ENCODE measurements at regions not wholly inside any gene's neighbourhood (a gene's known extent, or its start where the extent isn't known, plus 50 kb on each side); places are given as distances from the start of the nearest gene placed in this dataset.

DNA sequence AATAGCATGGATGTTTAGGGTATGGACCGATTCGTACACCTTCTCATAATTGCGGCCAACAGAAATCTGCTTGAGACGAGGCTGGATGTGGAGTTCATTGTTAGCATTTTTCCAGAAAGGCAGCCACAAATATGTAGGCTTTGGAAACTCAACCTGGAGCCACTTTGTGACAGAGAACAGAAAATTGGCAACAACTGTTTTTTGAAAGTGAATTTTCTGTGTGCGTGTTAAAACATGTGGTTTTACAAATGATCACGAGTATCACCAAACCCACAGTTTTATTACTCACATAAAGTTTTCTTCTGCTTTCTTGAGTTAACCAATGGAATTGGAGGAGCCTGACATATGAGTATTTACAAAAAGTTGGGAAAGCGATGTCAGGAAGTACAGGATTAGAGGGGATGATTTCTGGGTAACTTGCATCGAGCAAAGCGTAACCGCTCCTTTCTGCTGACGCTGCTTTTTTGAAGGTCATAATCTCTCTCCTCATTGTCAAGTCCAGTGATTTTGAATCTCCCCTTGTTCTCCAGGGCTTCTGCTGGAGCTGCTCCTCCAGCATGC lies 138.5 kb upstream of the TAF11L2 start:
- Histone ChIP-seq H3K36me3 (ENCODE audit: insufficient read depth) (no peaks in the 10 kb centered on the region), H3K27me3 (ENCODE audit: insufficient read depth) (no peaks in the 10 kb centered on the region), H3K27ac (ENCODE audit: low read depth) (no peak overlapping the region), H4K20me1 (replicated peaks; ENCODE audit: insufficient read depth) (no peaks in the 10 kb centered on the region), H3K79me2 (replicated peaks; ENCODE audit: insufficient read depth) (no peaks in the 10 kb centered on the region), H3K4me2 (no peak overlapping the region), H3K4me1 (ENCODE audit: insufficient read depth) (no peaks in the 10 kb centered on the region), H3K4me3 (no peak overlapping the region), H3K9me2 (ENCODE audit: insufficient read depth) (peaks cover 6% of the 10 kb centered on the region; the same call in 1 of the 2 replicates), H3F3A (replicated peaks; ENCODE audit: low read depth) (no peaks in the 10 kb centered on the region), H2AFZ (peak overlapping the region; percentile 66)
- DNase-seq (ENCODE audit: low spot score) = no peak
- no peaks in the 10 kb centered on the region for H3K4me1 Mint-ChIP-seq
- 0 out of 3 replicates have a peak, but pooled peaks cover 3% of the 10 kb centered on the region for H3K36me3 Mint-ChIP-seq (ENCODE audit: low read depth)
- TF ChIP-seq ZNF331 (CRISPR knock-in tag; IDR thresholded peaks at IDR 0.05; ENCODE audit: low read depth) = no peak
- ATAC-seq = no peak
- peaks cover 5% of the 10 kb centered on the region; the same call in 2 of the 3 replicates for H3K9me3 Mint-ChIP-seq
- H3K27me3 Mint-ChIP-seq (ENCODE audit: insufficient read depth, low read depth, poor library complexity) = peaks cover 2% of the 10 kb centered on the region
- H3K4me3 Mint-ChIP-seq = no peak overlapping the region
- H3K27ac Mint-ChIP-seq = no peak overlapping the region

DNA sequence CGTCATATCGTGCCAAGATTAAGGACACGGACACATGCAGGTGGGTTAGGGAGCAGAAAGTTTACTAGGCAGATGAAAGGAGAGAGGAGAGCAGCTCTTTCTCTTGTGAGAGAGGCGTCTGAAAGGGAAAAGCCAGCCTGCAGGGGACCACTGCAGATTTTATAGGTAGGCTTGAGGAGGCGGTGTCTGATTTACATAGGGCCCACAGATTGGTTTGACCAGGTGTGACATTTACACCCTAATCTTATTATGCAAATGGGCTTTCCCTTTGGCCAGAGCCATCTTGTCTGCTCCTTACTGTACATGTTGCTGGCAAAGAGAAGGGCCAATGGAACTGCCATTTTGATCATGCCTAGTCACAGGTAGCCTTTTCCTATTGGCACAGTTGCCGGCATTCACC lies 137.2 kb upstream of the TAF11L2 start:
- no peak for DNase-seq (ENCODE audit: low spot score)
- H3K9me3 Mint-ChIP-seq = peaks cover 5% of the 10 kb centered on the region; the same call in 2 of the 3 replicates

DNA sequence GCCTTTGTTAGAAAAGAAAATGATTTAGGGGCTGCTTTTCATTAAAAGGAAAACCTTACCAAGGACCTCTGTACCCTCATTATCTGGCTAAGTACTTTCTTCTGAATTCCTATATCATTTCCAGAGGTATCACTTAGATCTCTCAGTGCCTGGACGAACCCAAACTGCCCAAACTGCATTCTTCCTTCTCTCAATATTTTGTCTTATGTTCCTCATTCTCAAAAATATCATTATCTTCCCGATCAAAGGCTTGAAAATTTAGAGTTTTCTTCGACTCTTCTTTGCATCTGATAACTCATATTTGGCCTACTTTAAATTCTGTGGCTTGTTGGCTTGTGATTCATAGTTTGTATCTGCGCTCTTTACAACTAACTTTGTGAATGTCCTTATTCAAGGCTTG lies 136.7 kb upstream of the TAF11L2 start:
- Histone ChIP-seq H3K4me2 (no peak overlapping the region), H2AFZ (peak overlapping the region; percentile 52; the same call in 1 of the 2 replicates), H4K20me1 (replicated peaks; ENCODE audit: insufficient read depth) (no peaks in the 10 kb centered on the region), H3K4me1 (ENCODE audit: insufficient read depth) (no peaks in the 10 kb centered on the region), H3K79me2 (replicated peaks; ENCODE audit: insufficient read depth) (no peaks in the 10 kb centered on the region), H3K36me3 (ENCODE audit: insufficient read depth) (no peaks in the 10 kb centered on the region), H3K27ac (ENCODE audit: low read depth) (no peak overlapping the region), H3K9me2 (ENCODE audit: insufficient read depth) (no peaks in the 10 kb centered on the region), H3F3A (replicated peaks; ENCODE audit: low read depth) (no peaks in the 10 kb centered on the region), H3K27me3 (ENCODE audit: insufficient read depth) (no peaks in the 10 kb centered on the region), H3K4me3 (no peak overlapping the region)
- peaks cover 5% of the 10 kb centered on the region; the same call in 2 of the 3 replicates for H3K9me3 Mint-ChIP-seq
- peaks cover 2% of the 10 kb centered on the region for H3K27me3 Mint-ChIP-seq (ENCODE audit: insufficient read depth, low read depth, poor library complexity)
- no peak overlapping the region for H3K27ac Mint-ChIP-seq
- ATAC-seq = no peak
- DNase-seq (ENCODE audit: low spot score) = no peak
- 0 out of 3 replicates have a peak, but pooled peaks cover 3% of the 10 kb centered on the region for H3K36me3 Mint-ChIP-seq (ENCODE audit: low read depth)
- H3K4me1 Mint-ChIP-seq = peaks cover 5% of the 10 kb centered on the region; the same call in 2 of the 3 replicates
- H3K4me3 Mint-ChIP-seq = no peak overlapping the region
- TF ChIP-seq, protein P1, sequence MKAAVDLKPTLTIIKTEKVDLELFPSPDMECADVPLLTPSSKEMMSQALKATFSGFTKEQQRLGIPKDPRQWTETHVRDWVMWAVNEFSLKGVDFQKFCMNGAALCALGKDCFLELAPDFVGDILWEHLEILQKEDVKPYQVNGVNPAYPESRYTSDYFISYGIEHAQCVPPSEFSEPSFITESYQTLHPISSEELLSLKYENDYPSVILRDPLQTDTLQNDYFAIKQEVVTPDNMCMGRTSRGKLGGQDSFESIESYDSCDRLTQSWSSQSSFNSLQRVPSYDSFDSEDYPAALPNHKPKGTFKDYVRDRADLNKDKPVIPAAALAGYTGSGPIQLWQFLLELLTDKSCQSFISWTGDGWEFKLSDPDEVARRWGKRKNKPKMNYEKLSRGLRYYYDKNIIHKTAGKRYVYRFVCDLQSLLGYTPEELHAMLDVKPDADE (IDR thresholded peaks at IDR 0.05) = no peak
- TF ChIP-seq NANOG (IDR thresholded peaks at IDR 0.05; ENCODE audit: borderline replicate concordance) (no peak), EZH2 (IDR thresholded peaks at IDR 0.05; ENCODE audit: low read depth, unreplicated experiment) (no peak)

More for the DNA sequence above, 137.2 kb upstream of the TAF11L2 start:
- no peaks in the 10 kb centered on the region for H3F3A ChIP-seq (replicated peaks; ENCODE audit: low read depth)
- Mint-ChIP-seq H3K36me3 (ENCODE audit: low read depth) (0 out of 3 replicates have a peak, but pooled peaks cover 3% of the 10 kb centered on the region), H3K27ac (no peak overlapping the region), H3K4me3 (no peak overlapping the region), H3K27me3 (ENCODE audit: insufficient read depth, low read depth, poor library complexity) (peaks cover 2% of the 10 kb centered on the region), H3K4me1 (peaks cover 3% of the 10 kb centered on the region; the same call in 2 of the 3 replicates)
- H2AFZ ChIP-seq = peak overlapping the region; percentile 52; the same call in 1 of the 2 replicates
- no peak overlapping the region for H3K27ac ChIP-seq (ENCODE audit: low read depth)
- H3K79me2 ChIP-seq (replicated peaks; ENCODE audit: insufficient read depth) = no peaks in the 10 kb centered on the region
- H3K36me3 ChIP-seq (ENCODE audit: insufficient read depth) = no peaks in the 10 kb centered on the region
- no peaks in the 10 kb centered on the region for H3K27me3 ChIP-seq (ENCODE audit: insufficient read depth)
- no peak overlapping the region for H3K4me2 ChIP-seq
- TF ChIP-seq ZNF114 (CRISPR knock-in tag; IDR thresholded peaks at IDR 0.05) (no peak), POLR2AphosphoS5 (IDR thresholded peaks at IDR 0.05; ENCODE audit: low read depth) (no peak), EZH2 (IDR thresholded peaks at IDR 0.05; ENCODE audit: low read depth, unreplicated experiment) (no peak), EZH2phosphoT487 (IDR thresholded peaks at IDR 0.05; ENCODE audit: unreplicated experiment) (no peak), NANOG (IDR thresholded peaks at IDR 0.05; ENCODE audit: borderline replicate concordance) (no peak), ZNF331 (CRISPR knock-in tag; IDR thresholded peaks at IDR 0.05; ENCODE audit: low read depth) (no peak)
- TF ChIP-seq, protein P1 (IDR thresholded peaks at IDR 0.05) = no peak
- no peak; the same call in 2 of the 3 replicates for ATAC-seq
- H3K9me2 ChIP-seq (ENCODE audit: insufficient read depth) = peaks cover under 1% of the 10 kb centered on the region; the same call in 1 of the 2 replicates
- no peaks in the 10 kb centered on the region for H4K20me1 ChIP-seq (replicated peaks; ENCODE audit: insufficient read depth)
- no peak overlapping the region for H3K4me3 ChIP-seq
- no peaks in the 10 kb centered on the region for H3K4me1 ChIP-seq (ENCODE audit: insufficient read depth)

Data from GM23338 (cell line).